NT2/D1 (cell line): ENCODE measurements at regions not wholly inside any gene's neighbourhood (a gene's known extent, or its start where the extent isn't known, plus 50 kb on each side); places are given as distances from the start of the nearest gene placed in this dataset.

ENCODE experiments used
- SUZ12 ChIP-seq: IDR thresholded peaks from 2 replicates; pipeline ENCODE4 v1.6.1; 2011; ENCODE audit not compliant: insufficient read length, insufficient read depth; ENCODE audit errors: extremely low read depth
- YY1 ChIP-seq: IDR thresholded peaks from 2 replicates; pipeline ENCODE4 v1.6.1; 2011; ENCODE audit not compliant: insufficient read length, insufficient read depth
- ZNF274 ChIP-seq: IDR thresholded peaks from 2 replicates; pipeline ENCODE4 v1.6.1; 2011; ENCODE audit warnings: mild to moderate bottlenecking, low read depth, low read length

- TF ChIP-seq YY1 (no peak), ZNF274 (no peak), SUZ12 (no peak)
Observed at GRCh38 chr2:55114082-55114481, 63.8 kb upstream of the RTN4 start.
